COR-L47 (cell line): ENCODE measurements at regions not wholly inside any gene's neighbourhood (a gene's known extent, or its start where the extent isn't known, plus 50 kb on each side); places are given as distances from the start of the nearest gene placed in this dataset.
"Not testable (repeated sequence)": the region's sequence is repeated elsewhere in the genome, so short reads cannot be mapped to it uniquely, and the experiment has no call there.

Experiments used
- DNase-seq: peaks from one replicate; lab custom pipeline; 2025; lab: John Stamatoyannopoulos, UW

DNA sequence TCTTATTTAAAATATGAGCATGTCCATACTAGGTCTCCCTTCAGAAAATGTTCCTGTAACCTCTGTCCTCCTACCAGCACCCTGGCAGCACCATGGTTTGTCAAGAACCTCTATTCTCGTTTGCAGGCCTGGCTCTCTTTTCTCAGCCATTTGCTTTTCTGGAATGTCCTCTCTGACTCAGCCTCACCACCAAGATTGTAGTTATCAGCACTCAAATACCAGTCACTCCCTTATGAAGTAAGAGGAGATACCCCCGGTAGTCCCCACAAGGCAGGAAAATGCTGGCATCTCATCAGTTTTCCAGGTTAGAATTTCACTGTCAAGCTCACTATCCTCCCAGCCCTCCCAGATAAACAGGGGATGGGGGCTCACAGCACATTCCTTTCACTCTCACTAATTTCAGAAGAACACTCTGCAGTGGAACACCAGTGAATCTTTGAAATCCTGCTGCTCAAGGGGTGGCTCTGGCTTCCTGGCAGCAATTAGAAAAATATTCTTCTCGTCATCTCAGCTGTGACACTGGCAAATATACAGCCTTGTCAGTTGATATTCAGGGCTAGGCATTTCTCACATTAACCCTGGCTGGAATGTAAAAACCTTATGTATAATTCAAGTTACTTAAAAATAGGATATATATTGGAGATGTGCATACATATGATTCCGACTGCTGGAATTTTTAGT is 129.2 kb downstream of the TBX18 start:
- no peak for DNase-seq

DNA sequence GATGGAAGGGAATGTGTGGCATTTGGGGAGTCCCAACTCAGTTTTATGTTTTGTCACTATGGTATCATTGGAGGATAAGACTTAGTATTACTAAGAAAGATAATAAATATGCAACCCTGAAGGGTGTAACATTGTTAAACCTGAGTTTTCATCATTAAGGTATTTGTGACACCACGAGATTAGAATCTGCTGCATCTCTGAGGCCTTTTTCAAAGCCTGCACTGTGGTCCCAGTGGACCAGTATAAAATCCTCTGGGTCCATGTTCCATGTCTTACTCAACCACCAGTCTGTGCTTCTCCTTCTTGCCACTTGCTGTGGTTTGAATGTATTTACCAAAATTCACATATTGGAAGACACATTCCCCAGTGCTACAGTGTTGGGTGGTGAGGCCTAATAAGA is 130.6 kb downstream of the TBX18 start:
- no peak for DNase-seq

GRCh38 chr6:84626527-84626926 is 137.9 kb downstream of the TBX18 start:
- DNase-seq, result peak; percentile 7

DNA sequence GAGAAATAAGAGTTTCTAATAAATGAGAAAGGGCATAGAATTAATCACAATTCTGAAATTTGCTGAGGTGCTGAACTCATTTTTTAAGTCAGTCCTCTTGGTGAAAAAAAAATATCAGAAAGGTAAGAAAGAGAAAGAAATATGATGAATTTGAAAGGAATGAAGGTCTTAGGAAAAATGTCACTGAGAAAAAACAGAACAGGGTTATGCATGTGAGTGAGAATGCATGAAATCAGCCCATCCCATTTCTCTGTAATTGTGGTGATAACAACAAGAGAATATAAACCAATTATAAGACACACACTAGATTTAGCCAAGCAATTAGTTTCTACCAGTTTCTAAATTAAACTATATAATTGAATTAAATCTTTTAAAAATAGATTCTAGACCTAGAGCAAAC is 138.9 kb downstream of the TBX18 start:
- no peak for DNase-seq

DNA sequence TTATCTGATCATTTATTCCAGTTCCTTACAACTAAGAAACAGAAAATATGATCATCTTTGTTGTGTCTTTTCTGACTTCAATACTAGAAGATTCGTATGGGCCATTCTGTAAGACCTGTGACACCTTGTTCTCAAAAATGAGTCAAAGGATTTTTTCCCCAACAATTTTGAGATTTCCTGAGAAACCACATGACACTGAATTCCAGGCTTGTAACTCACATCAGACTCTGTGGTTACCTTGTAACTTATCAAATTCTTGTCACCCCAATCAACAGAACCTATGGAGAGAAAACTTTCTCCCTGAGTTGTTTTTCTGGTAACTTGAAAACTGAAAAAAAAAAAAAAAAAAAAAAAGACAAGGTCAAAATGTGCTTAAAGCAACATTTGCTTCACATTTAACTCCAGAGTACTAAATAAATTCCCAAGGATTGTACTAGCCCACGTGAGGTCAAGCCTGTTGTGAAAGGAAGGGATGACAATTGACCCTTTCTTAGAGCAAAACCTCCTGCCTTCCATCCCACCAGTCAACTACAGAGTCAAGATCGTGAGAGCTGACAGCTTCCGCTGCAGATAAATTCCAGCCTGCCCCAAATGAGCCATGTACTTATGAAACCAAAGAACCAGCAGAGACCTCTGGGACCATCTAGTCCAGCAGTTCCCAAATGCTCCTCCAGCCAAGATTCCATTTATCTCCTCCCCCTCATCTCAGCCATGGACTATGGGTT is 140.3 kb downstream of the TBX18 start:
- no peak for DNase-seq

DNA sequence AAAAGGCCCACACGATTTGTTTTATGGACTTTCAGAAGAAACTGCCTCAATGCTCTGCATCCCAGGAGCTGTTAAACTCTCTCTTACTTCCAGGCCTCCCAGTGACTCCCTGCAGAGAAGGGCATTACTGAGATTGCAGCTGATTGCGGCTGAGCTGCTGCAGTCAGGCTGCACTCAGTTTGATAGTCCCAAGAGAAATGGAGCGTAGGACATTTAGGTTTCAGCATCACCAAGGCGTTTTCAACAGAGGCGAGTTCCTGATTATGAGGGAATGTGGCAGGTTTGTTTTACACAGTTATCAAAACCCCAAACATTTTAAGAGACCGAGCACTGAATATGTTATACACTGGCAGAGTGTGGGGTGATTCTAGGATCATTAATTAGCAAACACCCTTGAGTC is 145.6 kb downstream of the TBX18 start:
- DNase-seq, result no peak

DNA sequence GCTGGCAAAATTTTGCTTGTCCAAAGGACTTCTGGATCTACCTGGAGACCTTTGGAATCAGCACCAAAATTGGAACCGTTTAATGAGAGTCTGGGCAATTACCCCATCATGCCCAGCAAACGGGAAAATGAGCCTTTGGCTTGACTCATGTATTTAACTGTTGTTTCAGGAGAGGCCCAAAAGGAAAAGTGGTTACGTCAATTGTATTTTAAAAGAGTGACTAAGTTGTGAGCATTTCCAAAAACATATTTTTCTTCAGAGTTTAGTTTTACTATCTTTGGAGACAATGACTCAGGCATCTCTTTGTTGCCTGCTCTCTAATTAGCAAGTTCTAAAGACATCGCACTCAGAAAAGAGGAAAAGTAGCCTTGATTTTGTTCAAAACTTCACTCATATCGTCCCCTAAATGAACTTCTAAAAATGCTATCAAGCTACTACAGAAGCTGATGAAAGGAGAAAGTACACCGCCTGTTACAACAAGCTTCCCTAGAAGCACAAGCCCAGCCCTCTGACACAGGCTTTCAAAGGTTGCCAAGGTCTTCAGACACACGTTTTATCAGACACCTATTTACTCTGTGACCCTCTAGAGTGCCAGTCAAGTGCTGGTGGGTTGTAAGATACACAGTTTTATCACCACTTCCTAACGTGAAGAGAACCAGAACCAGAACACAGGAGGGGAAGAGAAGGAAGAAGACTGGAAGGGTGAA is 146.2 kb downstream of the TBX18 start:
- no peak for DNase-seq

- no peak for DNase-seq
Measured at GRCh38 chr6:84615987-84616386, 148.4 kb downstream of the TBX18 start.

- no peak for DNase-seq
Measured at GRCh38 chr6:84615113-84615850, 149.1 kb downstream of the TBX18 start.

DNA sequence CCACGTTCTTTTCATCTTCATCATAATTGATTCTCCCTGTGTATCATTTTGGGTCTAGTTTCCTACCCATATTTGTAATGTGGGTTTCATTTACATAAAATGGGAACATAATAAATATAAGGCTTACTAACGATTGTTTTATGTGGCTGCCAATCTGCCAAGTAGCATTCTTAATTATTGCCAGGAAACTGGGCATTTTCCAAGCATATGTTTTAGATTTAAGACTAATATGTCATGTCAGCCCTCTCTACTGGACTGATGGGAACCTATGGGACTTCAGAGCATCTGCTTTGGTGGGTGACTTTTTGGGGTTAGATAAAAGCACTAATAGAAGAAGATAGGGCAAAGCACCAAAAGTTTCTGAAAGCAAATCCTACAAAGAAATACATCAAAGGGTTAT is 157.5 kb downstream of the TBX18 start:
- DNase-seq, result no peak

GRCh38 chr6:84605298-84605697 is 159.1 kb downstream of the TBX18 start:
- no peak for DNase-seq

- DNase-seq, result no peak
Measured at GRCh38 chr6:84601366-84601765, 163.0 kb downstream of the TBX18 start.

GRCh38 chr6:84599991-84600390 is 164.4 kb downstream of the TBX18 start:
- no peak for DNase-seq

- DNase-seq, result no peak
Measured at GRCh38 chr6:84597238-84597875, 167.0 kb downstream of the TBX18 start.

- DNase-seq, result no peak
Measured at GRCh38 chr6:84596488-84596887, 167.9 kb downstream of the TBX18 start.

DNA sequence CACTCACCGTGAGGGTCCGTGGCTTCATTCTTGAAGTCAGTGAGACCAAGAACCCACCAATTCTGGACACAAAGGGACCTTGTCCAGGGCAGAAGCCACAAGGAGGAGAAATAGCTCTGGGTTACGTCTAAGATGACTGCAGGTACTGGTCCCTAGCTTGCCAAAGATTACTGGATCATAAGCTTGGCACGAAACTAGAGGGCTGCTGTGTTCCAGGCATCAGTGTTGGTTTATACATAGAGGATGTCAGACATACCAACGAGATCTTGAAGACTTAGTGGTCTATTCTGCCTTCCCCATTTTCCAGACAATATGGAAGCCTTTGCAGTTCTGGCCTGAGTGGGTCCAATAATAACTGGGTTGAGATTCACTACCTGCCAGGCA is 175.7 kb downstream of the TBX18 start:
- DNase-seq, result no peak

GRCh38 chr6:84587994-84588696 is 176.3 kb downstream of the TBX18 start:
- not testable (repeated sequence) for DNase-seq

DNA sequence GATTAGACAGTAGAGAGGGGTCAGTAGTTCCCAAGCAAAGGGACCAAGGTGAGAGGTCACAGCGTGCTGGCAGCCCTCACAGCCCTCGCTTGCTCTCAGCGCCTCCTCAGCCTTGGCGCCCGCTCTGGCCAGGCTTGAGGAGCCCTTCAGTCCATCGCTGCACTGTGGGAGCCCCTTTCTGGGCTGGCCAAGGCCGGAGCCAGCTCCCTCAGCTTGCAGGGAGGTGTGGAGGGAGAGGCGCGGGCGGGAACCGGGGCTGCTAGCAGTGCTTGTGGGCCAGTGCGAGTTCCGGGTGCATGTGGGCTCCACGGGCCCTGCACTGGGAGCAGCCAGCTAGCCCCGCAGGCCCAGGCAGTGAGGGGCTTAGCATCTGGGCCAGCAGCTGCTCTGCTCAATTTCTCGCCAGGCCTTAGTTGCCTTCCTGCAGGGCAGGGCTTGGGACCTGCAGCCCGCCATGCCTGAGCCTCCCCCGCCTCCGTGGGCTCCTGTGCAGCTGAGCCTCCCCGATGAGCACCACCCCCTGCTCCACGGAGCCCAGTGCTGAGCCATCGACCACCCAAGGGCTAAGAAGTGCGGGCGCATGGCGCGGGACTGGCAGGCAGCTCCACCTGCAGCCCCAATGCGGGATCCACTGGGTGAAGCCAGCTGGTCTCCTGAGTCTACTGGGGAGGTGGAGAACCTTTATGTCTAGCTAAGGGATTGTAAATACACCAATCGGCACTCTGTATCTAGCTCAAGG is 177.0 kb downstream of the TBX18 start:
- DNase-seq, result not testable (repeated sequence)

DNA sequence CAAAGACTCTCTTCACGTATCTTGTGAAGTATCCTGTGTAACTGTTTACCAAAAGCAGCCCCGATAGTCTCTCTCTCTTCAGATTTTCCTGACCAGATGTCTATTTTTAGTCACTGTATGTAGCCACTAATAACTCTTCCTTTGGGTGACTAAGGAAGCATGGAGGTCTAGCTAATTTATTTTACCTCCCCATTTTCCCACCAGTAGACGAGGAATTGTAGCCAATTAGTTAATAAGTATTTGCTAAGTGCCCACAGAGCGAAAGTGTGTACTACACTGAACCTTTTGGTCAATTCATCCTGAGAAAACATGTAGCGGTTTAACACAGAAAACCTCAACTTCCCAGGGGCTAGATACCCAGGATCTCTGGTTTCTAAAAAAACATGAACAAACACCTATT is 180.6 kb downstream of the TBX18 start:
- DNase-seq, result no peak

DNA sequence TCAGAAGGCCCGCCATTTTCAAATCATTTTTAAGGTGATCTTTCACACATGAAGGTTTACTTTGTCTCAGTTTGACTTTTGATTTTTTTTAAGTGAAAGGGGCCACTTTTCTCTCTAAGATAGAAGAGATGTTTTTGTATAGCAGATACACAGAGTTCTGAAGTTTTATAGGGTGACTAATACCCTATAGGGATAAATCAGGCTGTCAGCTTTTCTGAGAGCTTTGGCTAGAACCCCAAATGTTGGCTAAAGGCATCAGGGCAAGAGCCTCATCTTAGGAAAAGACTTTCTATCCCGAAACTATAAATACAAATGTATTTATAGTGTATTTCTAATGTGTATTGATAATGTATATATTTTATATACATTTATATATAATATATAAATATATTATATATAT is 181.4 kb downstream of the TBX18 start:
- DNase-seq, result no peak
